ENCODE measurements at regions not wholly inside any gene's neighbourhood (a gene's known extent, or its start where the extent isn't known, plus 50 kb on each side); places are given as distances from the start of the nearest gene placed in this dataset.

DNA sequence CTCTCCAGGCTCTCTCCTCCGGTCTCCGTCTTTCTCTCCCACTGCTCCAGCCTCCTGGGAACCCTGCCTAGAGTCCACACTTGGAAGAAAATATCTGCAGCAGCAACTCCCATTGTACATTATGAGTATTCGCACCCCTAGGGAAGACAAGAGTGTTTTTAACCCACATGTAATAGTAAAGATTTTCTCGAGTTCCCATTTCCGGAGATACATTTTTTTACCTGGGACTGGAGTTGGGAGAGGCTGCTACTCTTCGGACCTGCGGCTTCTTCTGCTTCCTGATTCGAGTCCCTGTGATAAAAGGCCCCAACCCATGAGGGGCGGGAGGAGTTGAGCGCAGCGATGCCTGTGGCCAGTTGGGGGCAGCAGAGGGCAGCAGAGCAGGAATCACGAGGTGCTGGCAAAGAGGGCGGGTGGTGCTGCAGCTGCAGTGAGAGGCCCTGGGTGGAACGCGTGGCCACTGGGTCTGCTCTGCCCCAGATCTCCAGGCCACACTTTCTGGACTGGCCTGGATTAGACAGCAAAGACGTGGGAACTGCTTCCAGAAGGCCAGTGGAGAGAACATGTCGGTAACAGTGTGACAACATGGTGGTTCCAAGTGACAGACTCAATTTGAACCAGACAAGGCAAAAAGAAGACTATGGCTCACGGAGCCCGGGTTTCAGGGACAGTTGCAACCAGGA, 221.0 kb upstream of the CSF3R start:
- CTCF ChIA-PET, result interaction anchor here (0.6 to 2.1 kb wide), 4 partner anchors 9 to 731 kb away, joined by 3 to 12 read pairs (median 6); no protein-coding TSS in a partner anchor
- H3K27ac Mint-ChIP-seq, result no peak overlapping the region

DNA sequence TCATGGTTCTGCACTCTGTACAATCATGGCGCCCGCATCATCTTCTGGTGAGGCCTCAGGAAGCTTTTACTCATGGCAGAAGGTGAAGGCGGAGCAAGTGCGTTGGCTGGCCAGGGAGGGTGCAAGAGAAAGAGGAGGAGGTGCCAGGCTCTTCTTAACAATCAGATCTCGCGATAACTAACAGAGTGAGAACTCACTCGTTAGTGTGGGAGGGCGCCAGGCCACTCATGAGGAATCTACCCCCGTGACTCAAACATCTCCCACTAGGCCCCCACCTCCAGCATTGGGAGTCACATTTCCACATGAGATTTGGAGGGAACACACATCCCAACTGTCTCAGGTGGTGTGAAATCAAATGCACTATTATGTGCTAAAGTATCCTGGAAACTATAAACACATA, 220.2 kb upstream of the CSF3R start:
- ATAC-seq (ENCODE audit: low read depth), result no peak
- Mint-ChIP-seq H3K4me3 (no peak overlapping the region), H3K4me1 (peaks cover 6% of the 10 kb centered on the region), H3K27me3 (peaks cover 42% of the 10 kb centered on the region), H3K27ac (no peak overlapping the region), H3K9me3 (ENCODE audit: insufficient read depth) (no peaks in the 10 kb centered on the region)
- Histone ChIP-seq H3K4me3 (ENCODE audit: control extremely low read depth in 1 of 5, extremely low read depth in 1 of 5, insufficient read depth in 1 of 5, low read depth in 2 of 5, low read length in 4 of 5) (no peak overlapping the region), H4K20me1 (ENCODE audit: control insufficient read depth, insufficient read depth, low read length, poor library complexity, severe bottlenecking) (no peaks in the 10 kb centered on the region), H3K36me3 (replicated peaks in 1 of 2; ENCODE audit: control extremely low read depth in 1 of 2, control insufficient read depth in 1 of 2, extremely low read depth in 1 of 2, insufficient read depth in 2 of 2, low read length in 1 of 2) (no peaks in the 10 kb centered on the region), H3K9ac (ENCODE audit: low read length) (no peak overlapping the region), H3K4me1 (ENCODE audit: control insufficient read depth in 2 of 2, insufficient read depth in 2 of 2, low read length in 2 of 2) (peaks cover 0 to 3% of the 10 kb centered on the region in 2 donors), H2AFZ (ENCODE audit: insufficient read depth, low read depth, low read length, poor library complexity, severe bottlenecking) (no peak overlapping the region), H3K4me2 (replicated peaks; ENCODE audit: low read depth, low read length, poor library complexity, severe bottlenecking) (no peak overlapping the region), H3K79me2 (ENCODE audit: control insufficient read depth, insufficient read depth, low read length) (no peaks in the 10 kb centered on the region), H3K9me3 (ENCODE audit: control extremely low read depth in 1 of 3, control insufficient read depth in 2 of 3, insufficient read depth in 1 of 3, low read length in 2 of 3) (no peaks in the 10 kb centered on the region), H3K27me3 (replicated peaks in 1 of 4; ENCODE audit: control extremely low read depth in 1 of 4, control insufficient read depth in 3 of 4, insufficient read depth in 4 of 4, low read length in 3 of 4) (peaks cover 0 to 4% (median 1%) of the 10 kb centered on the region in 4 experiments), H3K27ac (ENCODE audit: low read length in 2 of 2) (no peak overlapping the region)
- TF ChIP-seq, protein P1, sequence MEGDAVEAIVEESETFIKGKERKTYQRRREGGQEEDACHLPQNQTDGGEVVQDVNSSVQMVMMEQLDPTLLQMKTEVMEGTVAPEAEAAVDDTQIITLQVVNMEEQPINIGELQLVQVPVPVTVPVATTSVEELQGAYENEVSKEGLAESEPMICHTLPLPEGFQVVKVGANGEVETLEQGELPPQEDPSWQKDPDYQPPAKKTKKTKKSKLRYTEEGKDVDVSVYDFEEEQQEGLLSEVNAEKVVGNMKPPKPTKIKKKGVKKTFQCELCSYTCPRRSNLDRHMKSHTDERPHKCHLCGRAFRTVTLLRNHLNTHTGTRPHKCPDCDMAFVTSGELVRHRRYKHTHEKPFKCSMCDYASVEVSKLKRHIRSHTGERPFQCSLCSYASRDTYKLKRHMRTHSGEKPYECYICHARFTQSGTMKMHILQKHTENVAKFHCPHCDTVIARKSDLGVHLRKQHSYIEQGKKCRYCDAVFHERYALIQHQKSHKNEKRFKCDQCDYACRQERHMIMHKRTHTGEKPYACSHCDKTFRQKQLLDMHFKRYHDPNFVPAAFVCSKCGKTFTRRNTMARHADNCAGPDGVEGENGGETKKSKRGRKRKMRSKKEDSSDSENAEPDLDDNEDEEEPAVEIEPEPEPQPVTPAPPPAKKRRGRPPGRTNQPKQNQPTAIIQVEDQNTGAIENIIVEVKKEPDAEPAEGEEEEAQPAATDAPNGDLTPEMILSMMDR (IDR thresholded peaks at IDR 0.05), result no peak
- TF ChIP-seq EZH2 (IDR thresholded peaks at IDR 0.05; ENCODE audit: borderline replicate concordance, insufficient read depth, low read depth, low read length, poor library complexity, severe bottlenecking), result no peak
- intact Hi-C loops (cut with micrococcal nuclease), result no loop called here
- WGBS (ENCODE audit: insufficient coverage), result 100% methylated on average over 3 of the region's 9 CpGs
- ChIA-PET CTCF (interaction anchor here (2.1 kb wide), 1 partner anchor 732 kb away, joined by 9 read pairs; no protein-coding TSS in a partner anchor), POLR2A (no interaction called here)
- no peak for DNase-seq

More for the DNA sequence above, 221.0 kb upstream of the CSF3R start:
- Histone ChIP-seq H3K9ac (ENCODE audit: low read length) (no peak overlapping the region), H3K79me2 (ENCODE audit: control insufficient read depth, insufficient read depth, low read length) (no peaks in the 10 kb centered on the region), H3K27ac (ENCODE audit: low read length in 2 of 2) (no peak overlapping the region), H3K9me3 (ENCODE audit: control extremely low read depth in 1 of 3, control insufficient read depth in 2 of 3, insufficient read depth in 1 of 3, low read length in 2 of 3) (no peaks in the 10 kb centered on the region), H4K20me1 (ENCODE audit: control insufficient read depth, insufficient read depth, low read length, poor library complexity, severe bottlenecking) (no peaks in the 10 kb centered on the region), H3K27me3 (replicated peaks in 1 of 4; ENCODE audit: control extremely low read depth in 1 of 4, control insufficient read depth in 3 of 4, insufficient read depth in 4 of 4, low read length in 3 of 4) (peaks cover 0 to 4% (median 1%) of the 10 kb centered on the region in 4 experiments), H3K36me3 (replicated peaks in 1 of 2; ENCODE audit: control extremely low read depth in 1 of 2, control insufficient read depth in 1 of 2, extremely low read depth in 1 of 2, insufficient read depth in 2 of 2, low read length in 1 of 2) (no peaks in the 10 kb centered on the region), H3K4me3 (ENCODE audit: control extremely low read depth in 1 of 5, extremely low read depth in 1 of 5, insufficient read depth in 1 of 5, low read depth in 2 of 5, low read length in 4 of 5) (no peak overlapping the region), H2AFZ (ENCODE audit: insufficient read depth, low read depth, low read length, poor library complexity, severe bottlenecking) (peak overlapping the region; percentile 47), H3K4me2 (replicated peaks; ENCODE audit: low read depth, low read length, poor library complexity, severe bottlenecking) (no peak overlapping the region), H3K4me1 (ENCODE audit: control insufficient read depth in 2 of 2, insufficient read depth in 2 of 2, low read length in 2 of 2) (peaks cover 0 to 3% of the 10 kb centered on the region in 2 donors)
- DNase-seq (peak; percentile 71), ATAC-seq (ENCODE audit: low read depth) (peak; percentile 70)
- H3K4me1 Mint-ChIP-seq, result peaks cover 6% of the 10 kb centered on the region
- intact Hi-C loops (cut with micrococcal nuclease), result no loop called here
- POLR2A ChIA-PET, result no interaction called here
- TF ChIP-seq EZH2 (IDR thresholded peaks at IDR 0.05; ENCODE audit: borderline replicate concordance, insufficient read depth, low read depth, low read length, poor library complexity, severe bottlenecking), result no peak
- TF ChIP-seq, protein P1 (IDR thresholded peaks at IDR 0.05), result peak; percentile 86
- no peak overlapping the region for H3K4me3 Mint-ChIP-seq
- peaks cover 43% of the 10 kb centered on the region for H3K27me3 Mint-ChIP-seq
- H3K9me3 Mint-ChIP-seq (ENCODE audit: insufficient read depth), result no peaks in the 10 kb centered on the region
- 22% methylated on average over 18 of the region's 19 CpGs for WGBS (ENCODE audit: insufficient coverage)

Measured in B cell (primary cell).